22Rv1 (cell line): ENCODE measurements at regions not wholly inside any gene's neighbourhood (a gene's known extent, or its start where the extent isn't known, plus 50 kb on each side); places are given as distances from the start of the nearest gene placed in this dataset.

Experiments
- ZFX ChIP-seq: fragments of 450-650 bp; IDR thresholded peaks from 2 replicates; pipeline ENCODE4 v1.6.1; 2017; ENCODE audit warnings: antibody characterized with exemption, borderline replicate concordance
- TF ChIP-seq, protein P1 (sequence below): fragments of 450-650 bp; IDR thresholded peaks from 2 replicates; pipeline ENCODE4 v1.5.1; 2017; ENCODE audit warnings: mild to moderate bottlenecking

DNA sequence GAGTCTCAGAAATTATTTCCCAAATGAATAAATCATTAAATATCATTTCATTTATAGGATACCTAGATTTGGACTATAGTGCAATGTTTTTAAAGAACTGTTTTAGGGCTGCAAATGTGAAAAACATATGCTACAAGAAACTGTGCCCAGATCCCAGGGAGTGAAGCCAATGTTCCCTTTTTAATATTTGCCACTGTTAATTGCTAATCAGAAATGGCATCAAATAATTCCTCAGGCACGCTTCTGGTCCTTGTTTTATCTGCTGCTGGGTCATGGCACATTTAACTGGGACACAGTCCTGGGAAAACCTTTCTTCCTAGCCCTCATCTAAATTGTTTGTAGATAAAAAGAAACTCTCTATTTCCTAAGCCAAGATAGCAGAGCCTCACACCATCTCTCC is 79.3 kb upstream of the CNTNAP4 start:
- TF ChIP-seq, protein P1, sequence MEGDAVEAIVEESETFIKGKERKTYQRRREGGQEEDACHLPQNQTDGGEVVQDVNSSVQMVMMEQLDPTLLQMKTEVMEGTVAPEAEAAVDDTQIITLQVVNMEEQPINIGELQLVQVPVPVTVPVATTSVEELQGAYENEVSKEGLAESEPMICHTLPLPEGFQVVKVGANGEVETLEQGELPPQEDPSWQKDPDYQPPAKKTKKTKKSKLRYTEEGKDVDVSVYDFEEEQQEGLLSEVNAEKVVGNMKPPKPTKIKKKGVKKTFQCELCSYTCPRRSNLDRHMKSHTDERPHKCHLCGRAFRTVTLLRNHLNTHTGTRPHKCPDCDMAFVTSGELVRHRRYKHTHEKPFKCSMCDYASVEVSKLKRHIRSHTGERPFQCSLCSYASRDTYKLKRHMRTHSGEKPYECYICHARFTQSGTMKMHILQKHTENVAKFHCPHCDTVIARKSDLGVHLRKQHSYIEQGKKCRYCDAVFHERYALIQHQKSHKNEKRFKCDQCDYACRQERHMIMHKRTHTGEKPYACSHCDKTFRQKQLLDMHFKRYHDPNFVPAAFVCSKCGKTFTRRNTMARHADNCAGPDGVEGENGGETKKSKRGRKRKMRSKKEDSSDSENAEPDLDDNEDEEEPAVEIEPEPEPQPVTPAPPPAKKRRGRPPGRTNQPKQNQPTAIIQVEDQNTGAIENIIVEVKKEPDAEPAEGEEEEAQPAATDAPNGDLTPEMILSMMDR: no peak
- no peak for TF ChIP-seq ZFX
